ENCODE measurements at regions not wholly inside any gene's neighbourhood (a gene's known extent, or its start where the extent isn't known, plus 50 kb on each side); places are given as distances from the start of the nearest gene placed in this dataset.

DNA sequence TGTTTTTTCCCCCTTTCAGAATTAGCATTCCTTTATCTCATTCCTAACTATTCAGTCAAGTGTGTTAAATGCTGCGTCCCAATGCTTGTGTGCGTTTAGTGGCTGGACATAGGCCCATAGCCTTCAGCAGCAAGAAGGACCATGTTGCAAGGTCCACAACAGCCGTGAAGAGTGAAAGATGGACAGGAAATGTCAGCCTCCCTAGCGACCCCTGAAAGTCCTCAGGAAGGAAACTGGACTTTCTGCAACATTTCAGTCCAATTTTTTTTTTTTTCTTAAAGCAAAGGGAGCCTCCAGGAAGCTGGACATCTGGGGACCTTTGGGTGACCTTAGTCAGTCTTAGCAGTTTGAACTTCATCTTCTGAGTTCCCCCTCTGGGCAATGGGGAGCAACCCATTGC is 550.7 kb upstream of the MGMT start:
- H3K4me1 ChIP-seq (ENCODE audit: control insufficient read depth in 1 of 2, insufficient read depth in 2 of 2, low read length in 2 of 2) = no peaks in the 10 kb centered on the region
- POLR2A ChIA-PET = no interaction called here
- CTCF ChIA-PET = no interaction called here
- TF ChIP-seq POLR2AphosphoS5 (IDR thresholded peaks at IDR 0.05; ENCODE audit: low read depth, low read length) = no peak
- no peak overlapping the region for H3K4me3 ChIP-seq (replicated peaks in 1 of 2; ENCODE audit: low read depth in 1 of 2, low read length in 2 of 2)
- no peaks in the 10 kb centered on the region for H3K9me2 ChIP-seq (ENCODE audit: insufficient read depth)
- no peaks in the 10 kb centered on the region for H4K20me1 ChIP-seq (ENCODE audit: insufficient read depth)
- H3K27ac ChIP-seq (ENCODE audit: low read depth, low read length) = no peak overlapping the region
- no peak for ATAC-seq
- H3K9ac ChIP-seq (ENCODE audit: low read length) = no peak overlapping the region
- RAD21 ChIA-PET (ENCODE audit: low non-redundant PET in 1 of 2, low total read pairs in 2 of 2, uncharacterized antibody in 2 of 2, unreplicated experiment in 2 of 2) = no interaction called here
- no peaks in the 10 kb centered on the region for H3K36me3 ChIP-seq (ENCODE audit: control insufficient read depth in 1 of 2, insufficient read depth in 2 of 2, low read length in 2 of 2)
- H2AFZ ChIP-seq (ENCODE audit: low read depth, low read length, poor library complexity, severe bottlenecking) = no peak overlapping the region
- H3K79me2 ChIP-seq (ENCODE audit: insufficient read depth, low read length) = no peaks in the 10 kb centered on the region
- H3K27me3 ChIP-seq (ENCODE audit: insufficient read depth, low read length) = peaks cover 19% of the 10 kb centered on the region; the same call in 1 of the 2 replicates
- no peaks in the 10 kb centered on the region for H3K9me3 ChIP-seq (ENCODE audit: control insufficient read depth in 1 of 2, insufficient read depth in 1 of 2, low read depth in 1 of 2, low read length in 2 of 2)
- H3K4me2 ChIP-seq (ENCODE audit: low read length) = no peak overlapping the region
- intact Hi-C loops (cut with micrococcal nuclease) = no loop called here
- BruUV-seq (replicated peaks) = no TSS peak
- DNase-seq (ENCODE audit: low read depth, low spot score) = no peak

DNA sequence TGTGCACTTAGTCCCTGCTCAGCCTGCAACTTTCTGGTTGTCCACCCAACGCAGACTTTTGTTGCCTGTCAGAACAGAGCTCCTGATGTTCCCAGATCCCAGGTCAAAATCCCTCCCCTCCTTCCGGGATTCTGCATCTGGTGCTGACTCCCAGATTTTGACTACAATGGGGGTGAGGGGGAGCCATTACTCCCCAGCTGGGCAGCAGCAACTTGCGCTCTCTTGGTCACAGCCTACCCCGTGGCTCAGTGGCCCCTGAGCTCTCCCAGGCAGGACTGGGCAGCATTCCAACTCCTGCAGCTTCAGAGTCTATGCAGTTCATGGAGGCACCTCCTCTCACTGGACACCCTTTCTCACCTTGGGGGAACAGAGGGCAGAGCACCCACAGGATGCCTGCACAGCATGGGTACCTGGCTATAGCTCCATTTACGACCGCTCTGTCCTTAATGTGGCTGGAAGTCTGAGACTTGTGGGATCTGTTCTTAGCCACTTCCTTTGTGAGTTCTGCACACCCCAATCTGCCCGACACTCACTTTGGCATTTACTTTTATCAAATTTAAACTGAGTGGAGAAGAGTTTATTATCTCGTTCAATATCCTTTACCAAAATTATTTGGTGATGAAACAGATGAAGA is 545.5 kb upstream of the MGMT start:
- H3K4me2 ChIP-seq (ENCODE audit: low read length) = no peak overlapping the region
- TF ChIP-seq ELF1 (IDR thresholded peaks at IDR 0.05; ENCODE audit: borderline replicate concordance, low read depth) = no peak
- no peak for TF ChIP-seq ZFX (IDR thresholded peaks at IDR 0.05)
- H3K9me3 ChIP-seq (ENCODE audit: control insufficient read depth in 1 of 2, insufficient read depth in 1 of 2, low read depth in 1 of 2, low read length in 2 of 2) = peaks cover 0 to 4% of the 10 kb centered on the region in 2 experiments; a peak in 1 of 4 replicates
- no peak overlapping the region for H3K4me3 ChIP-seq (replicated peaks in 1 of 2; ENCODE audit: low read depth in 1 of 2, low read length in 2 of 2)
- H4K20me1 ChIP-seq (ENCODE audit: insufficient read depth) = no peaks in the 10 kb centered on the region
- no peak overlapping the region for H3K27ac ChIP-seq (ENCODE audit: low read depth, low read length)
- DNase-seq (ENCODE audit: low read depth, low spot score) (no peak), ATAC-seq (no peak)
- H3K36me3 ChIP-seq (ENCODE audit: control insufficient read depth in 1 of 2, insufficient read depth in 2 of 2, low read length in 2 of 2) = no peaks in the 10 kb centered on the region
- ChIA-PET CTCF (no interaction called here), RAD21 (ENCODE audit: low non-redundant PET in 1 of 2, low total read pairs in 2 of 2, uncharacterized antibody in 2 of 2, unreplicated experiment in 2 of 2) (no interaction called here), POLR2A (no interaction called here)
- no peaks in the 10 kb centered on the region for H3K4me1 ChIP-seq (ENCODE audit: control insufficient read depth in 1 of 2, insufficient read depth in 2 of 2, low read length in 2 of 2)
- no peaks in the 10 kb centered on the region for H3K27me3 ChIP-seq (ENCODE audit: insufficient read depth, low read length)
- no TSS peak for BruUV-seq (replicated peaks)
- H3K79me2 ChIP-seq (ENCODE audit: insufficient read depth, low read length) = no peaks in the 10 kb centered on the region
- intact Hi-C loops (cut with micrococcal nuclease) = no loop called here
- H3K9me2 ChIP-seq (ENCODE audit: insufficient read depth) = no peaks in the 10 kb centered on the region
- no peak overlapping the region for H3K9ac ChIP-seq (ENCODE audit: low read length)
- H2AFZ ChIP-seq (ENCODE audit: low read depth, low read length, poor library complexity, severe bottlenecking) = no peak overlapping the region

GRCh38 chr10:128922172-128922571 is 544.9 kb upstream of the MGMT start:
- intact Hi-C loops (cut with micrococcal nuclease) = no loop called here
- H3K36me3 ChIP-seq (ENCODE audit: control insufficient read depth in 1 of 2, insufficient read depth in 2 of 2, low read length in 2 of 2) = no peaks in the 10 kb centered on the region
- CTCF ChIA-PET = no interaction called here

More at GRCh38 chr10:128922172-128922571, 544.9 kb upstream of the MGMT start:
- ATAC-seq = no peak
- RAD21 ChIA-PET (ENCODE audit: low non-redundant PET in 1 of 2, low total read pairs in 2 of 2, uncharacterized antibody in 2 of 2, unreplicated experiment in 2 of 2) = no interaction called here
- Histone ChIP-seq H3K79me2 (ENCODE audit: insufficient read depth, low read length) (no peaks in the 10 kb centered on the region), H3K27me3 (ENCODE audit: insufficient read depth, low read length) (no peaks in the 10 kb centered on the region), H3K4me1 (ENCODE audit: control insufficient read depth in 1 of 2, insufficient read depth in 2 of 2, low read length in 2 of 2) (no peaks in the 10 kb centered on the region), H2AFZ (ENCODE audit: low read depth, low read length, poor library complexity, severe bottlenecking) (no peak overlapping the region), H3K9ac (ENCODE audit: low read length) (no peak overlapping the region), H3K27ac (ENCODE audit: low read depth, low read length) (no peak overlapping the region), H4K20me1 (ENCODE audit: insufficient read depth) (no peaks in the 10 kb centered on the region), H3K4me2 (ENCODE audit: low read length) (no peak overlapping the region), H3K9me2 (ENCODE audit: insufficient read depth) (no peaks in the 10 kb centered on the region), H3K4me3 (replicated peaks in 1 of 2; ENCODE audit: low read depth in 1 of 2, low read length in 2 of 2) (no peak overlapping the region), H3K9me3 (ENCODE audit: control insufficient read depth in 1 of 2, insufficient read depth in 1 of 2, low read depth in 1 of 2, low read length in 2 of 2) (peaks cover 0 to 4% of the 10 kb centered on the region in 2 experiments; a peak in 1 of 4 replicates)
- no peak for DNase-seq (ENCODE audit: low read depth, low spot score)
- no TSS peak for BruUV-seq (replicated peaks)
- POLR2A ChIA-PET = no interaction called here
- TF ChIP-seq TCF7L2 (IDR thresholded peaks at IDR 0.05; ENCODE audit: borderline replicate concordance, extremely low read depth, insufficient read depth, insufficient read length) (no peak), CEBPB (IDR thresholded peaks at IDR 0.05; ENCODE audit: low read depth) (no peak), EZH2 (IDR thresholded peaks at IDR 0.05) (no peak), SP1 (IDR thresholded peaks at IDR 0.05; ENCODE audit: low read depth) (no peak), POLR2AphosphoS5 (IDR thresholded peaks at IDR 0.05; ENCODE audit: low read depth, low read length) (no peak)
